ENCODE measurements at regions not wholly inside any gene's neighbourhood (a gene's known extent, or its start where the extent isn't known, plus 50 kb on each side); places are given as distances from the start of the nearest gene placed in this dataset.

GRCh38 chr9:99490729-99491128, 268.6 kb downstream of the SEC61B start:
- WGBS, 2 experiments (ENCODE audit: extremely low coverage in 1 of 2, insufficient coverage in 1 of 2, insufficient read length in 1 of 2, insufficient replicate concordance in 2 of 2, low coverage in 1 of 2, low lambda C conversion rate in 2 of 2, missing lambda C conversion rate in 1 of 2) = 52% methylated on average over 3 of the region's 3 CpGs; no CpG with 5 or more reads in 1 of the 2 experiments
- no peaks in the 10 kb centered on the region for H3K9me3 ChIP-seq (ENCODE audit: insufficient read depth in 2 of 2, low read depth in 1 of 2, low read length in 1 of 2)
- no peaks in the 10 kb centered on the region for H3K79me2 ChIP-seq (ENCODE audit: control insufficient read depth in 1 of 2, insufficient read depth in 2 of 2, low read length in 2 of 2)
- H3K4me2 ChIP-seq (ENCODE audit: insufficient read depth in 1 of 2, low read depth in 2 of 2, low read length in 2 of 2) = no peak overlapping the region
- H2AFZ ChIP-seq (ENCODE audit: low read length) = no peak overlapping the region
- no peak overlapping the region for H4K91ac ChIP-seq (replicated peaks; ENCODE audit: insufficient read length, low read length)
- FAIRE-seq (no peak), DNase-seq (ENCODE audit: low read depth in 1 of 2, low spot score in 2 of 2) (no peak)
- H3K18ac ChIP-seq (ENCODE audit: extremely low read depth, low read length) = no peak overlapping the region
- H2BK20ac ChIP-seq (ENCODE audit: low read length) = no peak overlapping the region
- H2BK15ac ChIP-seq (ENCODE audit: low read length) = no peak overlapping the region
- no peak overlapping the region for H3K9ac ChIP-seq (replicated peaks in 1 of 4; ENCODE audit: extremely low read depth in 1 of 4, low read depth in 3 of 4, low read length in 3 of 4)
- H3K27ac ChIP-seq (ENCODE audit: low read depth, low read length) = no peak overlapping the region
- no peak overlapping the region for H2AK5ac ChIP-seq (ENCODE audit: low read depth, low read length)
- H3K56ac ChIP-seq (replicated peaks; ENCODE audit: insufficient read length, low read depth, low read length) = no peak overlapping the region
- H3K23ac ChIP-seq (ENCODE audit: insufficient read length) = no peak overlapping the region
- no peak overlapping the region for H3K4ac ChIP-seq (replicated peaks; ENCODE audit: insufficient read length, low read depth, low read length)
- no peaks in the 10 kb centered on the region for H4K20me1 ChIP-seq (replicated peaks in 1 of 2; ENCODE audit: control insufficient read depth in 1 of 2, insufficient read depth in 2 of 2, low read length in 2 of 2)
- no peaks in the 10 kb centered on the region for H3K23me2 ChIP-seq (ENCODE audit: low read depth, low read length)
- H3K4me1 ChIP-seq (replicated peaks in 1 of 4; ENCODE audit: control insufficient read depth in 3 of 4, insufficient read depth in 4 of 4, low read length in 3 of 4) = peaks cover 3 to 11% (median 5%) of the 10 kb centered on the region in 4 experiments; a peak in 5 of 7 replicates
- no peaks in the 10 kb centered on the region; a peak in 1 of 7 replicates for H3K27me3 ChIP-seq (replicated peaks in 1 of 4; ENCODE audit: control insufficient read depth in 3 of 4, extremely low read depth in 1 of 4, insufficient read depth in 3 of 4, low read length in 3 of 4)
- no peak overlapping the region for H3K14ac ChIP-seq (ENCODE audit: insufficient read length)
- H2BK5ac ChIP-seq (ENCODE audit: low read depth, low read length) = no peak overlapping the region
- H4K8ac ChIP-seq (ENCODE audit: extremely low read depth, insufficient read depth, low read length) = no peak overlapping the region
- H2BK12ac ChIP-seq (ENCODE audit: low read depth, low read length) = no peak overlapping the region
- no peaks in the 10 kb centered on the region for H3K36me3 ChIP-seq (ENCODE audit: control insufficient read depth in 2 of 4, insufficient read depth in 4 of 4, low read length in 3 of 4)
- H3K4me3 ChIP-seq (ENCODE audit: extremely low read depth in 1 of 4, insufficient read depth in 2 of 4, low read depth in 3 of 4, low read length in 4 of 4) = no peak overlapping the region
- no peak overlapping the region for H4K5ac ChIP-seq (ENCODE audit: insufficient read length, low read depth, low read length)
- H2BK120ac ChIP-seq (replicated peaks; ENCODE audit: low read depth, low read length) = no peak overlapping the region
- POLR2A ChIA-PET (ENCODE audit: partially characterized antibody) = no interaction called here
- CTCF ChIA-PET (ENCODE audit: partially characterized antibody) = interaction anchor here (1.2 kb wide), 1 partner anchor 242 kb away, joined by 3 read pairs; no protein-coding TSS in a partner anchor
- H3K79me1 ChIP-seq (ENCODE audit: low read depth, low read length) = no peaks in the 10 kb centered on the region
- TF ChIP-seq TCF12 (IDR thresholded peaks at IDR 0.05; ENCODE audit: low read depth, low read length) (no peak), RBBP5 (IDR thresholded peaks at IDR 0.05; ENCODE audit: borderline replicate concordance, low read depth, low read length) (no peak), FOSL1 (IDR thresholded peaks at IDR 0.05; ENCODE audit: insufficient read depth, low read depth, low read length) (no peak), ASH2L (IDR thresholded peaks at IDR 0.05; ENCODE audit: low read length) (no peak), CTBP2 (IDR thresholded peaks at IDR 0.05; ENCODE audit: borderline replicate concordance, insufficient read depth, insufficient read length, low read length) (no peak), BACH1 (IDR thresholded peaks at IDR 0.05; ENCODE audit: low read length) (no peak), KDM5A (IDR thresholded peaks at IDR 0.05; ENCODE audit: low read length) (no peak), PHF8 (conservative IDR thresholded peaks at IDR 0.05; ENCODE audit: low read depth, low read length) (no peak)
